GM21526 (cell line): ENCODE measurements at regions not wholly inside any gene's neighbourhood (a gene's known extent, or its start where the extent isn't known, plus 50 kb on each side); places are given as distances from the start of the nearest gene placed in this dataset.

ENCODE experiments used
- ATAC-seq: cut with Tn5 transposase; IDR thresholded peaks from one replicate; pipeline ENCODE4 v1.9.1; 2021; ENCODE audit warnings: moderate library complexity; ENCODE audit not compliant: unreplicated experiment, low FRiP score

DNA sequence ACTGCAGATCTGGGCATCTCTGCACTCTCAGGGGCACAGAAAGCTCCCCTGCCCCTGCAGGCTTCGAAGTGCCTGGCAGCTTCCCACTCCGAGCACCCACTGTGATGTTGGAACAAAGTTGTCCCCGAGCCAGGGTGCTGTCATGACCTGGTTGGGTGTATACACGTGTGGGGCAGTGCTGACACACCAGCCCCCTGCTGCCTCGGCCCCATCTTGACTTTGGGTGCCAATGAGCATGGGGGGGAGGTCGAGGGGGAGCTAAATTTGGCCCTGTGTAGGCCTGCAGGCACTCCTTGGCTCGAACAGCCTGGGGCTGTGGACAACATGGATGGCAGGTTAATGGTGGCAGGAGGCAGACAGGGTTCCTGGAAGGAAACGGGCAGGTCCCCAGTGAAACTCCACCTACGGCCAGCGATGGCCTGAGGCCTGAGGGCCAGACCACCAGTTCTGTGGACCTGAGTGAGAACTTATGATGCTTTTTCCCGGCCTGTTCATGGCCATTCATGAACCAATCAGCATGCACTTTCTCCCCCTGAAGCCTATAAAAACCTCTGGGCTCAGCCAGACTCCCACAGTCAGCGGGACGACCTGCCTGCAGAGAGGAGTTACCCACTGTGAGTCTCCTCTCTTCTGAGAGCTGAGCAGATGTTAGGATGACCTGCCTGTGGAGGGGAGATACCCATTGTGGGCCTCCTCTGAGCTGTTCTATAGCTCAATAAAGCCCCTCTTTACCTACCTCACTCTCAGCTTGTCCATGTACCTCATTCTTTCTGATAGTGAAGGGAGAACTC is 1029.1 kb upstream of the GBE1 start:
- no peak for ATAC-seq

DNA sequence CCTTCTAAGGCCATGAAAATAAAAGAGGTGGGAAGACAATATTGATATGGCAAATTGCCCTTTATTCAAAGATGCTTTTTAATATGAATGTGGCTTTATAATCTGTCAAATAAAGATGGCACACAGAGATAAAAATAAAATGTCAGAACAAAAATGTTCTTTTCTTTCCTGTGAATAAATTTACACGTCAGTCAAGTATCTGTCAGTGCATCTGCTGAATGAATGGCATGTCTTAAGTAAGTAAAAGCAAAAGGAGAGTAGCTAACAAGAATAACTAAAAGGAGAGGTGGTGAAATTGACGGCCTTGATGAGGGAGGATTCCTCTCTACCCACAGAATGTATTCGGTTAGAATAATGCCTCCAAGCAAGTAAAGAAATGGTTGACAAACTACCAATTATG is 1021.7 kb upstream of the GBE1 start:
- no peak for ATAC-seq

GRCh38 chr3:82773207-82773606 is 1011.8 kb upstream of the GBE1 start:
- ATAC-seq, result no peak

GRCh38 chr3:82764521-82764920 is 1003.1 kb upstream of the GBE1 start:
- ATAC-seq, result no peak

GRCh38 chr3:82761858-82762257 is 1000.4 kb upstream of the GBE1 start:
- no peak for ATAC-seq

DNA sequence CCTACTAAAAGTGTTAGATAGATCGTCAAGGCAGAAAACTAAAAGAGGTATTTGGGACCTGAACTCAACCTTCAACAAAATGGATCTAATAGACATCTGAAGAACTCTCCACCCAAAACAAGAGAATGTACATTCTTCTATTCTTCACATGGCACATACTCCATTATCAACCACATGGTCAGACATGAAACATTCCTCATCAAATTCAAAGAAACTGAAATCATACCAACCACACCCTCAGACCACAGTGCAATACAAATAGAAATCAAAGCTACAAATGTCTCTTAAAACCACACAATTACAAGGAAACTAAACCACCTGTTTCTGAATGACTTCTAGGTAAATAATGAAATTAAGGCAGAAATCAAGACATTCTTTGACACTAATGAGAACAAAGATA is 984.1 kb upstream of the GBE1 start:
- no peak for ATAC-seq

DNA sequence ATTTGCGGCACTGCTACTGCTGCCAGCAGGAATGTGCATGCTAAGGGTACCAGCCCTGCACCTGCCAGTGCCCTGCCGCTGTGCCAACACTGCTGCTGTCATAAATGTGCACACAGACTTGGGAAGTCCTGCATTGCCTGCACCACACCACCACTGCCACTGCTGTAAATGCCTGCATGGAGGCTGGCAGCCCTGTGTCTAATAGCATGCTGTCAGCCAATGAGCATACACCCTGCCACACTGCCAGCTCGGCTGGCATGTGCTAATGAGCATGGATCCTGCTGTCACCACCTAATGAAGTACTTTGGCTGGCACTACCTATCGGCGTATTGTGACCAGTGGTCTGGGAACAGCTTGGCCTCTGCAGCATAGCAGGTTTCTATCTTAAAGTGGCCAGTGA is 981.8 kb upstream of the GBE1 start:
- no peak for ATAC-seq

DNA sequence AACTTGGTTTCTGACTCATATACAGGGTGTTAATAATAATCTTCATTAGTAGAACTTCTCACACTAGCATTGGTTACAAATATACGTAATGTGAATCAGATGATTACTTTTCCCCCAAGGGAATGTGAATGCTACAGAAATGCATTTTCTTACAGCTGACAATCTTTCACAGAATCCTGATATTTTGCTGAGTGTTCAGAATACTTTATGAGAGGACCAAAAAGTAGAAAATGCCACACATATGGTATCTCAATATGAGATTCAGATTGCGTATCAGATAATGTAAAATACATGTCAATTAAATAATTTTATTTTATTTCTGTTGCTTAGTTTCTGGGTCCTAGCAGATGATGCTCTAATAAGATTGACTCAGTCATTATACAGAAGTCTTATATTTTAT is 979.9 kb upstream of the GBE1 start:
- ATAC-seq, result no peak

DNA sequence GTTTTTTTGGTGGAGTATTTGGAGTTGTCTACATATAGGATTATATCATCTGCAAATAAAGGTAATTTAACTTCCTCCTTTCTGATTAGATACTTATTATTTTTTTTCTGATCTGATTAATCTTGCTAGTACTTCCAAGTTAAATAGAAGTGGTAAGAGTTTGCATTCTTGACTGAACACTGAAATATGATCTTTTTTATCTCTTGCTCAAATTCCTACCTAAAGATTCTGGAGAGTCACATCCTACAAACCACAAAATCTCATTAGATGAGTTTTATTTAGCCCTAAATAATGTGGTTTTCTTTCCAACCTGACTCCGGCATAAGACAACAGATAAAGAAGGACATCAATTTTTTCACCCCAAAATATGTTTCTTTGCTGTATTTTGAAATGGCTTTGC is 977.9 kb upstream of the GBE1 start:
- no peak for ATAC-seq

- ATAC-seq, result no peak
Observed at GRCh38 chr3:82736696-82737277, 975.3 kb upstream of the GBE1 start.

- no peak for ATAC-seq
Observed at GRCh38 chr3:82715091-82715856, 953.8 kb upstream of the GBE1 start.

- ATAC-seq, result no peak
Observed at GRCh38 chr3:82707035-82707434, 945.6 kb upstream of the GBE1 start.

DNA sequence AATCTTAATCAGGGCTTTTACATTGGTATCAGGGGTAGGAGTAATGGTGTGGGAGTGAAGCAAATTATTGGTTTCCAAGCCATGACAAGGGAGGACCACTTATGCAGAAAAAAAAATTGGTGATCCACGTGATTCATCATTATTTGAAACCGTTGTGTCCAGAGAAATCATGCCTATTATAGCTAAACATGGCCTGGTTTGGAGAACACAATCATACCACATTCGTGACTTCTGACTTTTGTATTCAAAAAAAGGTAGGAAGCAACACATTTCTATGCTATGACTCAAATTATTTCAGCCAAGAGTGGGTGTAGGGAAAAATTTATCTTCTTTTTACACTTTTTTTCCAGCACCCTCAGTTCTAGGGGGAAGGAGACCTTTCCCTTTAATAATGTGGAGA is 924.3 kb upstream of the GBE1 start:
- ATAC-seq, result no peak

- no peak for ATAC-seq
Observed at GRCh38 chr3:82676356-82677026, 915.0 kb upstream of the GBE1 start.

- ATAC-seq, result no peak
Observed at GRCh38 chr3:82672966-82673365, 911.5 kb upstream of the GBE1 start.

- no peak for ATAC-seq
Observed at GRCh38 chr3:82671466-82671865, 910.0 kb upstream of the GBE1 start.

DNA sequence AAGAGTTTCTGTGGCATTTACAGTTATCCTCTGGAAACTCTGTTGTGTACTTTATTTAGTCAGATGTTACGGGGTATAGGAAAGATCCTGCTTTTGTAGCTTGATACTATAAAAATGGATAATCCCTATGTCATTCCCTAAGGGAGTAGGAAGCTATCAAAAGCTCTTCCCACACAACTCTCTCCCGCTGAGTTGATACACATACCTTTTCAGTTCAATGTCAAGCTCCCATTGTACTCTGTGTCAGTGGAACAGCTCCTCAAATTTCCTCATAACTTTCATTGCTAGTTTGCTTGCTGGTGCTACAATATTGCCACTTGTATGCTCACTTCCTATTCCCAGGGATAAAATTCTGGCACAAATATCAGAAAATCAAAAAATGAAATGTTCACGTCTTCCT is 893.3 kb upstream of the GBE1 start:
- ATAC-seq, result no peak

- ATAC-seq, result no peak
Observed at GRCh38 chr3:82643948-82644347, 882.5 kb upstream of the GBE1 start.

DNA sequence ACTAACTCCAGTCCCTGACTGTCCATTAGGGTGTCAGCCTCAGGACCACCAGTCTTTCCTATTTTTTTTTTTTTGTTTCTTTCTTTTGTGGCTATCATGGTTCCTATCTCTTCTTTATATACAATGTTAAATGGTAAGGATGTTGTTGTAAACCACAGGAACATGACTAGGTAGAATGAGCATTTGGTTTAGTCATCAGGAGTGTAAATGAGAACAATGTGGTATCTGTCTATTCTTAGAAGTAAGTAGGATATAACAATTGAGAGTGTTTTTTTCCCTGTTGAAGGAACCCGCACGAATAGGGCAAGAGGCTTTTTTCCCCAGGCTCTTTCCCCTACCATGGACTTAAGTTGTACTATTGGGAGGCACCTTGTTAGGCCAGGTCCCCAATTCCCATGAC is 880.3 kb upstream of the GBE1 start:
- no peak for ATAC-seq

- no peak for ATAC-seq
Observed at GRCh38 chr3:82640254-82640653, 878.8 kb upstream of the GBE1 start.

- ATAC-seq, result no peak
Observed at GRCh38 chr3:82637574-82637973, 876.1 kb upstream of the GBE1 start.
